Astrocyte (in vitro differentiated cells and primary cell): ENCODE measurements at regions not wholly inside any gene's neighbourhood (a gene's known extent, or its start where the extent isn't known, plus 50 kb on each side); places are given as distances from the start of the nearest gene placed in this dataset.

Experiments
- DNase-seq: peaks from one replicate; pipeline ENCODE4 v3.0.0-alpha.2; 2010; ENCODE audit warnings: low read depth
- FAIRE-seq: peaks from 2 replicates; lab custom pipeline; 2011; peaks lifted over from hg19 to GRCh38; lab: Jason Lieb, UNC
- H2AFZ ChIP-seq: 2 replicates; pipeline ENCODE4 v1.6.0; 2012; ENCODE audit warnings: low read depth, low read length, inconsistent platforms
- H3K27ac ChIP-seq: 2 replicates; pipeline ENCODE4 v1.5.1; 2011; ENCODE audit warnings: low read depth, low read length, inconsistent platforms
- H3K27me3 ChIP-seq: 2 replicates; pipeline ENCODE4 v1.6.0; 2011; ENCODE audit warnings: low read length, inconsistent platforms; ENCODE audit not compliant: insufficient read depth
- H3K36me3 ChIP-seq: 2 replicates; pipeline ENCODE4 v1.5.1; 2011; ENCODE audit warnings: low read length, inconsistent platforms; ENCODE audit not compliant: insufficient read depth
- H3K4me1 ChIP-seq: 2 replicates; pipeline ENCODE4 v1.5.1; 2011; ENCODE audit warnings: low read length, inconsistent platforms; ENCODE audit not compliant: insufficient read depth
- H3K4me2 ChIP-seq: 2 replicates; pipeline ENCODE4 v1.6.0; 2012; ENCODE audit warnings: low read length, inconsistent platforms
- H3K4me3 ChIP-seq: 2 replicates; pipeline ENCODE4 v1.5.1; 2011; ENCODE audit warnings: low read depth, mild to moderate bottlenecking, low read length, inconsistent platforms; ENCODE audit not compliant: insufficient read depth
- H3K79me2 ChIP-seq: 2 replicates; pipeline ENCODE4 v1.6.0; 2012; ENCODE audit warnings: mild to moderate bottlenecking, low read length, inconsistent platforms; ENCODE audit not compliant: insufficient read depth
- H3K9ac ChIP-seq: 2 replicates; pipeline ENCODE4 v1.6.0; 2012; ENCODE audit warnings: mild to moderate bottlenecking, low read length, inconsistent platforms
- H3K9me3 ChIP-seq: 2 replicates; pipeline ENCODE4 v1.5.1; 2012; ENCODE audit warnings: low read depth, mild to moderate bottlenecking, low read length, inconsistent platforms; ENCODE audit not compliant: insufficient read depth
- H4K20me1 ChIP-seq: 2 replicates; pipeline ENCODE4 v1.6.0; 2012; ENCODE audit warnings: low read length, inconsistent platforms; ENCODE audit not compliant: insufficient read depth
- H3K27ac Mint-ChIP-seq: one replicate; pipeline ENCODE4 v1.8.0; 2021; ENCODE audit warnings: mild to moderate bottlenecking, mixed read lengths; ENCODE audit not compliant: unreplicated experiment
- H3K27me3 Mint-ChIP-seq: one replicate; pipeline ENCODE4 v1.8.0; 2021; ENCODE audit warnings: low read depth, mixed read lengths; ENCODE audit not compliant: unreplicated experiment
- H3K36me3 Mint-ChIP-seq: one replicate; pipeline ENCODE4 v1.8.0; 2021; ENCODE audit warnings: low read depth, mixed read lengths; ENCODE audit not compliant: unreplicated experiment
- H3K4me1 Mint-ChIP-seq: one replicate; pipeline ENCODE4 v1.8.0; 2021; ENCODE audit warnings: low read depth, mixed read lengths; ENCODE audit not compliant: unreplicated experiment
- H3K4me3 Mint-ChIP-seq: one replicate; pipeline ENCODE4 v1.8.0; 2021; ENCODE audit warnings: mild to moderate bottlenecking, moderate library complexity, mixed read lengths; ENCODE audit not compliant: unreplicated experiment
- H3K9me3 Mint-ChIP-seq: one replicate; pipeline ENCODE4 v1.8.0; 2021; ENCODE audit warnings: mild to moderate bottlenecking, mixed read lengths; ENCODE audit not compliant: unreplicated experiment
- CTCF ChIP-seq: IDR thresholded peaks from 2 replicates; pipeline ENCODE4 v1.5.1; 2011; ENCODE audit warnings: low read depth, mild to moderate bottlenecking, inconsistent platforms, low read length, moderate library complexity; ENCODE audit not compliant: insufficient read depth
- EZH2 ChIP-seq: IDR thresholded peaks from 2 replicates; pipeline ENCODE4 v1.6.1; 2012; ENCODE audit warnings: mild to moderate bottlenecking, low read length, inconsistent platforms; ENCODE audit not compliant: insufficient read depth

GRCh38 chr16:31714903-31715504 is 158.6 kb upstream of the ZNF267 start:
- no peaks in the 10 kb centered on the region for H3K27me3 ChIP-seq
- Mint-ChIP-seq H3K4me1 (peaks cover 12% of the 10 kb centered on the region), H3K27me3 (no peaks in the 10 kb centered on the region), H3K36me3 (peaks cover 13% of the 10 kb centered on the region), H3K4me3 (peak overlapping the region; percentile 99), H3K27ac (peak overlapping the region; percentile 22), H3K9me3 (no peaks in the 10 kb centered on the region)
- H3K27ac ChIP-seq = no peak overlapping the region
- H3K4me3 ChIP-seq = no peak overlapping the region
- no peaks in the 10 kb centered on the region for H3K9me3 ChIP-seq
- H3K36me3 ChIP-seq = no peaks in the 10 kb centered on the region
- no peak overlapping the region for H3K9ac ChIP-seq
- H2AFZ ChIP-seq = no peak overlapping the region
- peaks cover 28% of the 10 kb centered on the region for H4K20me1 ChIP-seq
- peak overlapping the region; percentile 94 for H3K4me2 ChIP-seq
- FAIRE-seq (no peak), DNase-seq (no peak)
- peaks cover 7% of the 10 kb centered on the region for H3K4me1 ChIP-seq
- H3K79me2 ChIP-seq = peaks cover 52% of the 10 kb centered on the region
- TF ChIP-seq EZH2 (no peak), CTCF (no peak)

GRCh38 chr16:31715915-31716314 is 157.7 kb upstream of the ZNF267 start:
- no peak overlapping the region for H3K27ac Mint-ChIP-seq
- no peak overlapping the region for H3K4me2 ChIP-seq
- H3K9ac ChIP-seq = no peak overlapping the region
- H3K27me3 Mint-ChIP-seq = no peaks in the 10 kb centered on the region
- no peak for FAIRE-seq
- no peaks in the 10 kb centered on the region for H3K9me3 ChIP-seq
- H3K79me2 ChIP-seq = peaks cover 60% of the 10 kb centered on the region
- no peaks in the 10 kb centered on the region for H3K36me3 ChIP-seq
- H4K20me1 ChIP-seq = peaks cover 33% of the 10 kb centered on the region
- DNase-seq = no peak
- H3K36me3 Mint-ChIP-seq = peaks cover 13% of the 10 kb centered on the region
- no peak overlapping the region for H3K4me3 Mint-ChIP-seq
- peaks cover 7% of the 10 kb centered on the region for H3K4me1 ChIP-seq
- H2AFZ ChIP-seq = no peak overlapping the region
- H3K4me3 ChIP-seq = no peak overlapping the region
- H3K4me1 Mint-ChIP-seq = peaks cover 12% of the 10 kb centered on the region
- no peaks in the 10 kb centered on the region for H3K27me3 ChIP-seq
- H3K27ac ChIP-seq = no peak overlapping the region
- TF ChIP-seq CTCF (no peak), EZH2 (no peak)
- no peaks in the 10 kb centered on the region for H3K9me3 Mint-ChIP-seq

GRCh38 chr16:31718998-31719397 is 154.6 kb upstream of the ZNF267 start:
- Mint-ChIP-seq H3K9me3 (no peaks in the 10 kb centered on the region), H3K27me3 (no peaks in the 10 kb centered on the region), H3K4me1 (peaks cover 12% of the 10 kb centered on the region), H3K27ac (no peak overlapping the region), H3K4me3 (no peak overlapping the region), H3K36me3 (peaks cover 18% of the 10 kb centered on the region)
- Histone ChIP-seq H3K4me2 (no peak overlapping the region), H3K4me1 (peaks cover 6% of the 10 kb centered on the region), H4K20me1 (peaks cover 30% of the 10 kb centered on the region), H3K36me3 (no peaks in the 10 kb centered on the region), H3K27ac (no peak overlapping the region), H3K9me3 (no peaks in the 10 kb centered on the region), H3K27me3 (no peaks in the 10 kb centered on the region), H3K4me3 (no peak overlapping the region), H2AFZ (no peak overlapping the region), H3K9ac (no peak overlapping the region), H3K79me2 (peaks cover 55% of the 10 kb centered on the region)
- DNase-seq = no peak
- TF ChIP-seq EZH2 (no peak), CTCF (no peak)
- no peak for FAIRE-seq
